DND-41 (cell line): ENCODE measurements at regions not wholly inside any gene's neighbourhood (a gene's known extent, or its start where the extent isn't known, plus 50 kb on each side); places are given as distances from the start of the nearest gene placed in this dataset.

Experiments used
- EZH2 ChIP-seq: IDR thresholded peaks from 3 replicates; pipeline ENCODE4 v1.6.1; 2012; ENCODE audit warnings: borderline replicate concordance, low read depth, mild to moderate bottlenecking, moderate library complexity, low read length, inconsistent platforms; ENCODE audit not compliant: severe bottlenecking
- TF ChIP-seq, protein P1 (sequence below): IDR thresholded peaks from 2 replicates; pipeline ENCODE4 v1.5.1; 2012; ENCODE audit warnings: borderline replicate concordance, low read length, moderate library complexity, mild to moderate bottlenecking; ENCODE audit not compliant: poor library complexity, severe bottlenecking; ENCODE audit errors: extremely low read depth

- TF ChIP-seq, protein P1, sequence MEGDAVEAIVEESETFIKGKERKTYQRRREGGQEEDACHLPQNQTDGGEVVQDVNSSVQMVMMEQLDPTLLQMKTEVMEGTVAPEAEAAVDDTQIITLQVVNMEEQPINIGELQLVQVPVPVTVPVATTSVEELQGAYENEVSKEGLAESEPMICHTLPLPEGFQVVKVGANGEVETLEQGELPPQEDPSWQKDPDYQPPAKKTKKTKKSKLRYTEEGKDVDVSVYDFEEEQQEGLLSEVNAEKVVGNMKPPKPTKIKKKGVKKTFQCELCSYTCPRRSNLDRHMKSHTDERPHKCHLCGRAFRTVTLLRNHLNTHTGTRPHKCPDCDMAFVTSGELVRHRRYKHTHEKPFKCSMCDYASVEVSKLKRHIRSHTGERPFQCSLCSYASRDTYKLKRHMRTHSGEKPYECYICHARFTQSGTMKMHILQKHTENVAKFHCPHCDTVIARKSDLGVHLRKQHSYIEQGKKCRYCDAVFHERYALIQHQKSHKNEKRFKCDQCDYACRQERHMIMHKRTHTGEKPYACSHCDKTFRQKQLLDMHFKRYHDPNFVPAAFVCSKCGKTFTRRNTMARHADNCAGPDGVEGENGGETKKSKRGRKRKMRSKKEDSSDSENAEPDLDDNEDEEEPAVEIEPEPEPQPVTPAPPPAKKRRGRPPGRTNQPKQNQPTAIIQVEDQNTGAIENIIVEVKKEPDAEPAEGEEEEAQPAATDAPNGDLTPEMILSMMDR = no peak
- no peak for TF ChIP-seq EZH2
Observed at GRCh38 chr2:2633017-2633416, 301.9 kb upstream of the MYT1L start.
